ENCODE measurements at regions not wholly inside any gene's neighbourhood (a gene's known extent, or its start where the extent isn't known, plus 50 kb on each side); places are given as distances from the start of the nearest gene placed in this dataset.
"Not testable (repeated sequence)": the region's sequence is repeated elsewhere in the genome, so short reads cannot be mapped to it uniquely, and the experiment has no call there.

DNA sequence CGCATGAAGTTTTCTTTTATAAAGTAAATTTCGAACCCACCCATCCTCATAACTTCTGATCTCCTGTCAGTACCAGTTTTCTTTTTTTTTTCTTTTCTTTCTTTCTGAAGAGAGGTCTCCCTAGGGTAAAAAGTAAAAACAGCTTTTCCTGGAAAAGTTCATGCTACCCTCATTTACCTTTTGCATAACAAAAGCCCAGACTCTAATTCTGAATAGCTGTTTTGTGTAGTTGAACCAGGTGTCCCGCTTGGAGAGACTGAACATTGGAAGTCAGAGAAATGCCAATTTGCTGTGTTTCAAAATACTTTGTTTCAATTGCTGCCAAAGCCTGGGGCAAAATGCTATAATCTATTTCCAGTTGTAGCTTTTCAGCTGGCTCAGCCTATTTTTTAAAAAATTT is 113.7 kb upstream of the RUNX1 start:
- no peak overlapping the region for H3K4me3 ChIP-seq (ENCODE audit: low read depth, low read length)
- TF ChIP-seq CTCF (IDR thresholded peaks at IDR 0.05; ENCODE audit: low read depth, low read length), result no peak

DNA sequence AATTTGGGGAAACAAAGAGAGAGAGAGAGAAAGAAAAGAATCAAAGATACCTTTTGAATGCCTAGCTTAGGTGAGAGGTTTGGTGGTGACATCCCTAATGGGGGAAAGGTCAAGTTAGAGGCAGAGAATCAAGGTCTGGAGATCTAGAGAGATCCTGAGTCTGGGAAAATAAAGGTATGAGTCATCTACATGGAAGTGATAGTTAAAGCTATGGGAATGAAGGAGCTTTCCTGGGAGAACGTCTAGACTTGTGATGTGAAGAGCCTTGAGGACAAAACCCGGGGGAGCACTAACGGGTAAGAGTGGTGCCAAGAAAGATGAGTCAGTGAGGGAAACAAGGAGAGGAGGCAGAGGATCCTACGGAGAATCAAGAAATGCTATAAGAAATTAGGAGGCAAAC is 110.8 kb upstream of the RUNX1 start:
- no peak for TF ChIP-seq CTCF (IDR thresholded peaks at IDR 0.05; ENCODE audit: low read depth, low read length)

DNA sequence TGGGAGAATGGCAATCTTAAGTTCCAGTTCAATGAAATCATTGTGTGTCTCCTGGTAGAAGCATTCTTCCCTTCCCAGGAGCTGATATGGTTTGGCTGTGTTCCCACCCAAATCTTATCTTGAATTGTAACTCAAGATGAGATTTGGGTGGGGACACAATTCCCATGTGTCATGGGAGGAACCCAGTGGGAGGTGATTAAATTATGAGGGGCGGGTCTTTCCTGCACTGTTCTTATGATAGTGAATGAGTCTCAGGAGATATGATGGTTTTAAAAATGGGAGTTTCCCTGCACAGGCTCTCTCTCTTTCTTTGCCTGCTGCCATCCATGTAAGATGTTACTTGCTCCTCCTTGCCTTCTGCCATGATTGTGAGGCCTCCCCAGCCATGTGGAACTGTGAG is 108.3 kb upstream of the RUNX1 start:
- H3K4me3 ChIP-seq (ENCODE audit: low read depth, low read length), result not testable (repeated sequence)

More for the DNA sequence above, 110.8 kb upstream of the RUNX1 start:
- H3K4me3 ChIP-seq (ENCODE audit: low read depth, low read length), result no peak overlapping the region

DNA sequence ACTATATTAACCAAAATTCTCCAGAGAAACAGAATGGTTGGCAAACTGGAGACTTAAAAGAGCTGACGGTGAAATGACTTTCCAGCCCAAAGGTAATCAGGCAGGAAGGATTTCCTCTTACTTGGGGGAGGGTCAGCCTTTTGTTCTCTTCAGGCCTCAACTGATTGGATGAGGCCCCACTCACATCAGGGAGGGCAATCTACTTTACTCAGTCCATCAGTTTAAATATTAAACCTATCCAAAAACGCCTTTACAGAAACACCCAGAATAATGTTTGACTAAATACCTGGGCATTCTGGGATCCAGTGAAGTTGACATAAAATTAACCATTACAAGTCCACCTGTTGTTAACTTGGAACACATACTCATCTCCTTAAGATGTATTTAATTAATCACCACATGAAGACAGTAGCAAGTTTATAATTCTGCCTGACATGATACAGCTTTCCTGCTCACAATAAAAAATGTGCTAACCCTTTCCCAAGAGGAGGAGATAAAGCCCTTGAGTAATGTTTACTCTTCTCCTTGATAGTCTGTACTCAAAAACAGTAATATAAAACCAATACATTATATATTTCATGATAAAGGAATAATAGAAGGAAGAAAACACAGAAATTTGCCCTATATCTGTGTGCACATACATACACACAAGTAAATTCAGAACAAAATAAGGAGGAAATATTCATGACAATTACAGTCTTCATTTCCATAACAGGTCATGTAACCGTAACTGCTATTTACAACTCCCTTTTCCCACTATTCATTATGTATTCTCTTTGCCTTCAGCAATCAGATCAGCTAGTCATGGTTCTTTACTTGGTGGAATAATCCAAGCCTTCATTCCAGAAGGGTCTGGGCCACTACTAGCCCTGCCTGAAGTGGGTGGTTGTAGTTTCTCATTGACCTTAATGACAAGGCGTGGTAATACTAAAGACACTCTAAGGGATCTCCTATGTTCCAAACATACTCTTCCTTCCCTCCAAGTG is 107.5 kb upstream of the RUNX1 start:
- H3K4me3 ChIP-seq (ENCODE audit: low read depth, low read length), result no peak overlapping the region
- TF ChIP-seq CTCF (IDR thresholded peaks at IDR 0.05; ENCODE audit: low read depth, low read length), result no peak

DNA sequence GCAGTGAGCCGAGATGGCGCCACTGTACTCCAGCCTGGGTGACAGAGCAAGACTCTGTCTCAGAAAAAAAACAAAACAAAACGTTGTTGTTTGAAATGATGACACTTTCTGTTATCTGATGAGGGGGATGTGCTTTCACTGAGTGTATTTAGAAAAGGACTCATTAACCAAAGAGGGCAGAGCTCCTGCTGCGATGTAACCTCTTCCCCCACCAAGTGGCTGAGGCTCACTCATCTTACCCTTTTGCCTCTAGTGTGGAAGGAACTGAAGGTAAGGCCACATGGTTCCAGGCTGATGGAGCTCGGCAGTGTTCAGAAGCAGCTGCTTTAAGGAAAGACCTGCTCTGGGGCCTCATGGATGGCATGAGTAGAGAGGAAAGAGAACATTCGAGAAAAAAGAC is 105.7 kb upstream of the RUNX1 start:
- H3K4me3 ChIP-seq (ENCODE audit: low read depth, low read length), result no peak overlapping the region
- no peak for TF ChIP-seq CTCF (IDR thresholded peaks at IDR 0.05; ENCODE audit: low read depth, low read length)

- no peak overlapping the region for H3K4me3 ChIP-seq (ENCODE audit: low read depth, low read length)
- no peak for TF ChIP-seq CTCF (IDR thresholded peaks at IDR 0.05; ENCODE audit: low read depth, low read length)
Measured at GRCh38 chr21:35153671-35154070, 104.6 kb upstream of the RUNX1 start.

- no peak for TF ChIP-seq CTCF (IDR thresholded peaks at IDR 0.05; ENCODE audit: low read depth, low read length)
- no peak overlapping the region for H3K4me3 ChIP-seq (ENCODE audit: low read depth, low read length)
Measured at GRCh38 chr21:35150562-35151226, 101.6 kb upstream of the RUNX1 start.
